ENCODE measurements at regions not wholly inside any gene's neighbourhood (a gene's known extent, or its start where the extent isn't known, plus 50 kb on each side); places are given as distances from the start of the nearest gene placed in this dataset.

DNA sequence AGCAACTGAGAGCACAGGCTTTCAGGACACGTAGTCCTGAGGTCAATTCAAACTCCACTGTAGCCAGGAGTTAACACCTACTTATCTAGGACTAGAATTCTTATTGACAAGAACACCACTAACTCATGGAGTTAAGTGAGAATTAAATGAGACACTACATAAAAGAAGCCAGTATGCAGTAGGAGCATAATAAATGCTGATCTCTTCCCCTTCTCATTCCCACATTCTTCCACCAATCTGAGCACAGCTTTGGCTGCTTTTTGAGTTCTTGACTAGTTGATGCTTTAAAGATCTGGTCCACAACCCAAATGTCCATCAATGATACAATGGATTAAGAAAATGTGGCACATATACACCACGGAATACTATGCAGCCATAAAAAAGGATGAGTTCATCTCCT, 55.2 kb downstream of the TTC32 start:
- no peak for DNase-seq (ENCODE audit: low read depth, low spot score)
- H3K4me3 ChIP-seq (ENCODE audit: low read length), result no peak overlapping the region

DNA sequence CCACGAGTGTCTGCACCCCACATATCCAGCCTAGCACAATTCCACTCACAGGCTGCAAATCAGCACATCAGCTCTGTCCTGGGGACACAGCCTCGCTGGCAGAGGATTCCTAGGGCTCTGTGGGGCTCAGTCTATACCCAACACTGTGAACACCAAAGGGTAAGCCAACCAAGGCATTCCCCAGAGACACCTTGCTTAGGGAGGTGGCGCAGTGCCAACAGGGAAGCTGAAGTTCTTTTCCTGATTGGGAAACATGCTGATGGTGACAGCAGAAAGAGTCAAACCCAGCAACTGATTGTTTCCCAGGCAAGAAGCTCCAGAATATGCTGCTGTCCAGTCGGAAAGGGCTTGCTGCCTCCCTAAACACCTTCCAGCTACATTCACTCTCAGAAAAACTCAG, 55.8 kb downstream of the TTC32 start:
- DNase-seq (ENCODE audit: low read depth, low spot score), result no peak
- H3K4me3 ChIP-seq (ENCODE audit: low read length), result no peak overlapping the region

DNA sequence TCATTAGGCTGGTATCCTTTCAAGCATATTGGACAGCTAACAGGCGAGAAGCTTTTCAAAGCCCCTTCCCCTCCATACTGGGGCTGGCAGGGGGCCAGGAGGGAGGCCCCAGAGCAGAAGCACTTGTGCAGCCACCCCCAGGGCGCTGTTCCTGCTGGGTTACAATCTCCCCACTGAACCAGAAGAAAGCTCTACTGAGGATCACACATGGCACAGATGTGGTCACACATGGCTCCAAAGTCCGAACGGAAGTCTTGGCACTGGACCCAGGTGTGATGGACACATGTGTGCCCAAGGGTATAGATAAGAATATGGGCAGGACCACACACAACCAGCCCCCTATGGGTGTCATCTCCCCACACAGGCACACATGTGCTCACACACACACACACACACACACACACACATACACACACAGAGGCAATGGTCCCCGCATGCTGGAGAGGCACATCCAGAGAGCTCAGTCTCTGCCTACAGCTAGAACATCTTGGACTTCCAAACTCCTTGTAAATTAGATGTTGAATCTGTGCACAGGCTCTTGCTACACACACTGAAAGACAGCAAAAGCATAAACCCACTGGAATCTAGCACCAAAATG, 56.4 kb downstream of the TTC32 start:
- no peak overlapping the region for H3K4me3 ChIP-seq (ENCODE audit: low read length)
- no peak for DNase-seq (ENCODE audit: low read depth, low spot score)

DNA sequence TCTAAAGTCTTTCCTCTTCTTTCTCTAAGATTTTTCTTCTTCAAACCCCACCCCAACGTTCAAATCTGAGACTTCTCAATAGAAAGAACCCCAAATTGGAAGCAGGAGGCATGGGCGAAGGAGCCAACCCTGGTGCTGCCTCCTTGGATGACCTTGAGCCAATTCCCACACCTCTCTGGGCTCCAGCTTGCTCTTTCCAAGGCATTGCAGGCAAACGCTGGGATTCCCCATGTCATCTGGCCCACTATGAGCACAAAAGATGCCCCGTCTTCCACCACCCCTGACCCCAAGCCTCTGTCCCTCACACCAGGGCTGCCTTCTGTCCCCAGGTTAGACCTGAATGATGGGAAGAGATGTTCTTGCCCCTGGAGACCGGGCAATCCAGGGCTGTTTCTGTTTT, 57.0 kb downstream of the TTC32 start:
- H3K4me3 ChIP-seq (ENCODE audit: low read length), result no peak overlapping the region
- DNase-seq (ENCODE audit: low read depth, low spot score), result no peak

DNA sequence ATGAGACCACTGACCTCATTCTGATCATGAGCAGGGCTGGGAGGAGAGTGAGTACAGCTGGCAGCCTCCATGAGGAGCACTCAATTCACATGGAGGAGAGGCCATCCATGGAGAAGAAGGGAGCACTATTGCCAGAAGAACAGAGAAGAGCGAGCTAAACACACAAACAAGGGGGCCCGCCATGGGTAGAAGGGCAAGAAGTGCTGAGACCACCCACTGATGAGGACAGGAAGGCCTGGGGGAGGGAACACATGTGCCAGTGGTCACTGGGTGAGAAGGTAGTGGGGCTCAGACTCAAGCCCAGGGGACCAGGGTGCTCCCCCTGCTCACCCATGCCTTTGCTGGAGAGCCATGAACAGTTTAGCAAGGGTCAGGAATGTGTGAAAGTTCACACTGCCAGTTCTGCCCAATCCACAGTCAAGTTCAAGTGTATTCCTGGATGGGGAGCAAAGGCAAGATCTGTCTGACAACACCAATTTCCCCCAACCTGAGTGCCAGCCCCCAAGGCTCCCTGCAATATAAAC, 57.7 kb downstream of the TTC32 start:
- no peak for DNase-seq (ENCODE audit: low read depth, low spot score)
- no peak overlapping the region for H3K4me3 ChIP-seq (ENCODE audit: low read length)

DNA sequence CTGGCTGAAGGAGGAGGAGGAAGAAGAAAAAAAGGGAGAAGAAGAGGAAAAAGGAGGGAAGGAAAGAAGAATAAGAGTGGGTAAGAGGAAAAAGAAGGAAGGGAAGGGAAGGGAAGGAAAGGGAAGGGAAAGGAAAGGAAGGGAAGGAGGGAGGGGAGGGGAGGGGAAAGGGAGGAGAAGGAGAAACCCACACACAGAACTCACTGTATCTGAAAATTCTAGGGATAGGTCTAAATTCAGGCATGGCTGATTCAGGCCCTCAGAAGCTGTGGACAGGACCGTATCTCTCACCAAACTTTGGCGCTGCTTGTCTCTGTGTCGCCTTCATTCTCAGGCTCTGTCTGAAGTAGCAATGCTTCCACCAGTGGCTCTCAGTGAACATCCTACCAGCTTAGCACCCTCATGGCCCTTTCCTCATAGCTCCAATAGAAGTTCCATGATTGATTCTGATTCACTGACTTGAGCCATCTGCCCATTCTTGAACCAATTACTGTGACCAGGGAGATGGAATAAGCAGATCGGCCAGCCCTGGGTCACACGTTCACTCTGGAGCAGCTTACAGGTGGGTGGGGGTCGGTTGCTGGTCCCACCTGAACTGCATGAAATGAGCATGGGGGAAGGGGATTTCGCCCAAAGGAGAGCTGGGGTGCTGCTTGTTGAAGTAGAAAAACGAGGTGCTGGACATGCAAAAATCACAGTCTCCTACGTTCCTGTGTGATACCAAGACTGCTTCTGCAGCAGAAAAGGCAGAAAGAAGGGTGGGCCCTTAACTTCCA, 59.7 kb downstream of the TTC32 start:
- no peak for DNase-seq (ENCODE audit: low read depth, low spot score)

DNA sequence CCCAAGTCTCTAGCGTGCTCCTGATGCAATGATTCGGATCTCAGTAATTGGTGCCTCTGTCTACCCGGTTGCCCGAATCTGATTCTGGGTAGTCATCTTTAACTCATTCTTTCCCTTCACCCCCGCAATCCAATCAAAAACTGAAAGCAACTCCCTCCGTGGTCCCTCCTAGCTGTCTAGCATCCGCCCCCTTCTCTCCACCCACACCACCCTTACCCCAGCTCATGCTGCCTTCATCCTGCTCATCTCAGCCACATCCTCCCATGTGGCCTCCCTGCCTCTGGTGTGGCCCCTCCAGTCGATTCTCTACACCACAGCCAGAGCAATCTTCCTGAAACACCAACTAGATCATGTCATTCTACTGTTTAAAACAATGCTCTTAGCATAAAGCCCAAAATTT, 62.3 kb downstream of the TTC32 start:
- no peak overlapping the region for H3K4me3 ChIP-seq (ENCODE audit: low read length)
- peak; percentile 68 for DNase-seq (ENCODE audit: low read depth, low spot score)

More for the DNA sequence above, 59.7 kb downstream of the TTC32 start:
- H3K4me3 ChIP-seq (ENCODE audit: low read length), result no peak overlapping the region

DNA sequence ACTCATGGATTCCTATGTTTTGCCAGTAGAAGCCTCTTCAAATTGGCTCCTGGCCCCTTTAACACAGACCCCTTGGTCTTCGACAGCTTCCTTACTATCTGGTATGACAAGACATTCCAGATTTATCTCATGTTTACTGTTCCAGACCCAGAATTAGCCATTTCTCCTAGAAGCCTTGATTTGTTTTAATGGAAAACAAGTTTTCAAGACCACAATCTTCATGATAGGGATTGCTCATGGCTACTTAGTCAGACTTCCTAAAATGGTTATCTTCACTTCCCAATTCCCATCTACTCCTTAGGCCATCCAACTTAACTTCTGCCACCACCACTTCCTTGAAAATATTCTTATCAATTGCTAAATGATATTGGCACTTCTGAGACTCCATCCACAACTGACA, 63.2 kb downstream of the TTC32 start:
- no peak overlapping the region for H3K4me3 ChIP-seq (ENCODE audit: low read length)
- DNase-seq (ENCODE audit: low read depth, low spot score), result no peak

DNA sequence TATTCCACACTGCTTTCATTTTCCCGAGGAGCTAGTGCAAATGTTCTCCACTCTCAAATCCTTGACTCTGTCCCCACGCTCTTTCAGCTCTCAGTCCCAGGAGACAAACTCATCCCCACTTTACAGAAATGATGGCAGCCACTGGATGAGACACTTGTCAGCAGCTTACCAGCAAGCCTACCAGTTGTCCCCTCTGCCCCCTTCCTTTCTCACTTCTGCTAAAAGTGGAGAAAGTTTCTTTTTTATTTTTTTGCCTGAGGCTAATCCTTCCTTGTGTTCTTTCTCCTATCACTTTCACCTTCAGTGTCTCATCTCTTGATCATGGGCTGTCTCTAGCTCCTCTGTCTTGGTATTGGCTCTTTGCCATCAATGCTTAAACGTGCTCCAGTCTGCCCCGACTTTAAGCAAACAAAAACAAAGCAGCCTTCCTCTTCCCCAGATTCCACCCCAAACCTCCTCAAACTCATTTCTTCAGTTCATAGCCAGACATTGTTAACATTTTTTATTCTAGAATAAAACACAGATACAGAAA, 64.5 kb downstream of the TTC32 start:
- H3K4me3 ChIP-seq (ENCODE audit: low read length), result no peak overlapping the region
- DNase-seq (ENCODE audit: low read depth, low spot score), result no peak

DNA sequence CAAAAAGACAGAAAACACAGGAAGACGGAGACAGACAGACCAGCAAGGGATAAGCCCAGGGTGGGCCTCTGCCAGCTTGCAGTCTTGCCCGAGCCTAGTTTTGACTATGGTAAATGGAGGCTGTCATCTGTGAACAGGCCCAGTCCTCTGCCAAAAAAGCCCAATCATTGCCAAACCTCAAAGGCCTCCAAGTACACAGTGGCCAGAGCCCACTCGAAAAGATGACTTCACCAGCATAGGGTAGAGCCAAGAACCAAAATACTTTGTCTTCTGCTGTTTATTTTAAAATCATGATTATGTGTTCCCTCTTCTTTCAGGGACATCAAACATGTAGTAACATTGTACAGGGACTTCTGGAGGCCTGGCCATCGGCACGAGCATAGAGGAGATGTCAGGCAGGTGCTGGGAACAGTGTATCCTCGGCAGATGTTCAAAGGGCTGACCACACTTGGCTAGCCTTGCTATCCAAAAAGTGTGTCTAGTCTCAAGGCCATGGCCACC, 66.0 kb downstream of the TTC32 start:
- DNase-seq (ENCODE audit: low read depth, low spot score), result no peak
- no peak overlapping the region for H3K4me3 ChIP-seq (ENCODE audit: low read length)

DNA sequence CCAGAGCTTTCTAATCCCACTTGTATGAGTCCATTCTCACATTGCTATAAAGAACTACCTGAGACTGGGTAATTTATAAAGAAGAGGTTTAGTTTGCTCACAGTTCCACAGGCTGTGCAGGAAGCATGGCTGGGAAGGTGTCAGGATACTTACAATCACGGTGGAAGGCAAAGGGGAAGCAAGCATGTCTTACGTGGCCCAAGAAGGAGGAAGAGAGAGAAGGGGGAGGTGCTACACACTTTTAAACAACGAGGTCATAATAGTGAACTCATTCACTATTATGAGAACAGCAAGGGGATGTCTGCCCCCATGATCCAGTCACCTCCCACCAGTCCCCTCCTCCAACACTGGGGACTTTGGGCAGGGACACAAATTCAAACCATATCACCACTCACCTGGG, 67.8 kb downstream of the TTC32 start:
- no peak for DNase-seq (ENCODE audit: low read depth, low spot score)
- H3K4me3 ChIP-seq (ENCODE audit: low read length), result no peak overlapping the region

DNA sequence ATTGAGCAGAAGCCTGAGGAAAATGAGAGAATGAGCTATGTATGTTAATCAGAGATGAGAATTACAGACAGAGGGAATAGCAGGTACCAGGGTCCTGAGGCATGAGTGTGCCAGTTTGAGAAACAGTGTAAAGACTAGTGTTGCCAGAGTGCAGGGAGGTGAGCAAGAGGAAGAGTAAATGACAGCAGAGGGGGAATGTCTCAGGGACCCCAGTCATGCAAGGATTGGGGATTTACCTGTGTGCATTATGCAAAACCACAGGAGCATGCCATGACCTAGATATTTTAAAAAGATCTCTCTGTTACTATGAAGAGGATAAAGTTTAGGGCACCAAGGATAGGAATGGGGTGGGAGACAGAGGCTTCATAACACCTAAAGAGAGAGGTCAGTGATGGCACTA, 72.1 kb downstream of the TTC32 start:
- no peak for DNase-seq (ENCODE audit: low read depth, low spot score)
- no peak overlapping the region for H3K4me3 ChIP-seq (ENCODE audit: low read length)

DNA sequence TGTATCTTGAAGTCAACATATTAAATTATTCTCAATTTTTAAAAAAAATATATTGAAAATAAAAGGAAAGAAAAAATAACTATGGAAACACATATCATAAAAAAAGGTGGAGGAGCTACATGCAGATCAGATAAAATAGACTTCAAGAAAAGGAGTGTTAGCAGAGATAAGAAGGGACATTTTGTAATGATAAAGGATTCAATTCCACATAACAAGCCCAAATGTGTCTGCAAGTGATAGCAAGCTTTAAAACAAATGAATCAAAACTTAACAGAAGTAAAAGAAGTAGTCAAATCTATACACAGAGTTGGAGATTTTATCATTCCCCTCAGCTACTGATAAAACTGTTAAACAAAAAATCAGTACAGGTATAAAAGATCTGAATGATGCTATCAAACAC, 74.9 kb downstream of the TTC32 start:
- H3K4me3 ChIP-seq (ENCODE audit: low read length), result no peak overlapping the region
- DNase-seq (ENCODE audit: low read depth, low spot score), result no peak

DNA sequence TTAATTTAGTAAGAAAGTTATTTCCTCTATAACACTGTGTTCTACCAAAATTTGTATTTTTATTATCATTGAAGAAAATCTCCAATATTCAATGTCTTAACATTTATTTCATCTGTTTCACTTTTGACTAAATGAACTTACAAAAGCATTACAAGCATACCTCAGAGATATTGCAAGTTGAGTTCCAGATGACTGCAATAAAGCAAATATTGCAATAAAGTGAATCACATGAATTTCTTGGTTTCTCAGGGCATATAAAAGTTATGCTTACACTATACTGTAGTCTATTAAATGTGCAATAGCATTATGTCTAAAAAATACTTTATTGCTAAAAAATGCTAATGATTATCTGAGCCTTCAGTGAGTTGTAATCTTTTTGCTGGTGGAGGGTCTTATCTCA, 78.3 kb downstream of the TTC32 start:
- DNase-seq (ENCODE audit: low read depth, low spot score), result no peak
- H3K4me3 ChIP-seq (ENCODE audit: low read length), result no peak overlapping the region

DNA sequence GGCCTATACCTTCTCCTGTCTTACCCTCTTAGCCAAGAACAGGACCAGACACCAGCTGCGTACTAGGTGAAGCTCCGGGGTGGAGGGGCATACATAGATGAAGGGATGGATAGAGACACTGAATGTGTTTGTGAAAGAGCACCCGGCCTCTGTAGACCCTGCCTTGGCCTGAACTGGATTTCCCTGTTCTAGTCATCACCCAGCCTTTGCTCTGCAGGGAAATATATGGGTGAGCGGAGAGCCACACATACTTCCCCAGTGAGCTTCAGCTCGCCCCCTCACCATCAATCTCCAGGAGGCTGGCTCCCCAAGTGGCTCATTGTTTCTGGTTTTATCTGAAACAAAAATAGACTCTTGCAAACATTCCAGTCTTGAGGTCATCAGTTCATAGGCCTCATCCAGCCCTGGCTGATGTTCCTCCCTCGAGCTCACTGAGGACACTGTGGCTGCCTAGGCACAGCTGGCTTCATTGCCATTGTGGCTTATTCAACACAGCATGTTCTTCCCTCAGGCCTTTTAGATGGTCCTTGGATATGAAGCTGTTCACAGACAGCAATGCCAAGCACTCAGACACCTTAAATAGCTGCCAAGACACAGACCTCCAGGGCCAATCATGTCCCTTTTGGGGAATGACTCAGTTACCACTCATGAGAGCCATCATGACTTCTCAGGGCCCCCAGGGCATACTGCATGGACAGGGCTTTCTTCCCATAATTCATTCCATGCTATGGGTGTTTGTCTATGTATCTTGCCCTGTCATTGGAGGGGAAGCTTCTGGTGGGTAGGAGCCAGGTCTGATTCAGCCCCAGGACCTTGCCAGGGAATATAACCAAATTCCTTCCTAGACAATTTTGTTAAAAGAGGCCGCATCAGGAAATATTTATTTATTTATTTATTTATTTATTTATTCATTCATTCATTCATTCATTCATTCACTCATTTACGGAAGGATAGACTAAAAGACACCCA, 82.4 kb downstream of the TTC32 start:
- DNase-seq (ENCODE audit: low read depth, low spot score), result no peak
- H3K4me3 ChIP-seq (ENCODE audit: low read length), result no peak overlapping the region

DNA sequence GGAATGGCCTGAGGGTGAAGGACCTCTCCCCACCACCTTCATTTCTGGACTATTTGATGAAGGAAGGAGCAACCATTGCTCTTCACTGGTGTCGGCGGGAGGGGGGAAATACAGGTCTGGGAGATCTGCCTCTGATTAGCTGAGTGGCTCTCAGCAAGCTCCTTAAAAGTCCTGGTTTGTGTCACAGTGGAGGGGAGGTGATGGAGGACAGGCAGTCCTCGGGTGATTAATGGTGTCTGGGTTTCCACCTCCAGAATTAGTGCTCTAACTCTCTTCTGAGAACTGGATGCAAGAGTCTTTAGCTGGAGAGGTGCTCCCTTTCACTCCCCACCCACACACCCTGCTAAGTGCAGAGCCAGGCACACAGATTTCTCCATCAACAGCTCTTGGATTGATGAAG, 83.2 kb downstream of the TTC32 start:
- no peak for DNase-seq (ENCODE audit: low read depth, low spot score)
- no peak overlapping the region for H3K4me3 ChIP-seq (ENCODE audit: low read length)

DNA sequence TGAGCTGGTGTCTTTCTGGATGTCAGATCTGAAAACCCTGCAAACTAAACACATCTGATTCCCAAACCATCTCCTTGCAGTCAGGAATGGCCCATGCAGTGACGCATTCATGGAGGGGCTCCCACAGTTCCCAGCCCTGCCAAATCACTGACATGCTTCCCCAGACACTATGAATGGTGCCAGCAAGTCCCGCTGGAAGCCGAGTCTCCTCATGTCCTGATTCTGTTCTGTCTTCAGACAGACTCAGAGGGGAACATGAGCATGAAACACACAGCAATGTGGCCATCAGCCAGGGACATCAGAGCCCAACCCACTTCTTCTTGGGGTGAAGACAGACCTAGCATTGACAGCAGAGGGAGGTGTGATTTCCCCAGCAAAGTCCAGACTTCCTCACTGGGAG, 83.7 kb downstream of the TTC32 start:
- DNase-seq (ENCODE audit: low read depth, low spot score), result no peak

DNA sequence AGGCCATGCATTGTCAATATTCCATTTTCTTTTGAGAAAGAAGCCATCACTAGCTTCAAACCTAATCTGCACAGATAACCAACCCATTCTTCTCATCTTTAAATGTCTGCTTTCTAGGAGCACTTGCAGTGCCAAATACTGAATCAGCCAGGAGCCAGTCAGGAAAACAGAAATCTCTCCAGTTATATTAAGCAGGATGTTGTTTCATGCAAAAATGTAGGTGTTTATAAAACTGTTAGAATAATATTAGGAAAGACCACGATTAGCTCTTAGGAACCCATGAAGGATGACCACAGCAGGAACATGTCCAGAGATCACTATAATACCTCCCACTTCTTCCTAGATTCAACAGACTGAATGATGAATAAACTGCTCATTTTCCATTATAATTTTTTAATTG, 86.0 kb downstream of the TTC32 start:
- no peak for DNase-seq (ENCODE audit: low read depth, low spot score)
- no peak overlapping the region for H3K4me3 ChIP-seq (ENCODE audit: low read length)

More for the DNA sequence above, 83.7 kb downstream of the TTC32 start:
- H3K4me3 ChIP-seq (ENCODE audit: low read length), result no peak overlapping the region

DNA sequence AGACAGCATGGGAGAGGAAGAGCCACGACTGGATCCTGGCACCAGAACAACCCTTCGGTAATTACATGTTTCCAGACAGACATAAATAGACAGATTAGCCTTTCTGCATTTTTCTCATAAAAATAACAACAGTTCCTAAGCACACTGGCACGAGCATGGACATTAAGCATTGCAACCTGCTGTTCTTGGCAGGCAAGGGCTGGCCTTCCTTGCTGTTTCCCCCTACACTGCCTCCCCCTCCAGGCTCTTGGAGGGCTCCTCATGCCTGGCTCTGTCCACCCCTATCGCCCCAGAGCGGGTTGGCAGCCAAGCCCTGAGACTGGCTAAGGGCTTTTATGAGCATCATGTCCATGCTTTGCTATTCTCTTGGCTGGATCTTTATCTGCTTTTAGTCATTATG, 89.6 kb downstream of the TTC32 start:
- no peak overlapping the region for H3K4me3 ChIP-seq (ENCODE audit: low read length)
- no peak for DNase-seq (ENCODE audit: low read depth, low spot score)
